MCF 10A (cell line): ENCODE measurements at regions not wholly inside any gene's neighbourhood (a gene's known extent, or its start where the extent isn't known, plus 50 kb on each side); places are given as distances from the start of the nearest gene placed in this dataset.

ENCODE experiments used
- BruUV-seq: library from RNA; stranded (reverse); fragments of 400-500 nt; replicated peaks from 2 replicates; lab custom pipeline; 2021; lab: Mats Ljungman, UMichigan
- CTCF ChIA-PET: fragments of 300-600 bp; sonication (Branson Sonifier 250); formaldehyde crosslinking; extraction: SDS; loops from one replicate; lab custom pipeline; 2021; ENCODE audit warnings: antibody characterized with exemption, inconsistent platforms; lab: Yijun Ruan, JAX
- POLR2A ChIA-PET: fragments of 300-600, 350-650 bp; sonication (Branson Sonifier 250); formaldehyde crosslinking; extraction: SDS; loops from one replicate; lab custom pipeline; 2020; ENCODE audit warnings: antibody characterized with exemption, inconsistent platforms; lab: Yijun Ruan, JAX
- DNase-seq: peaks from one replicate; pipeline ENCODE4 v3.0.0-alpha.2; 2018; ENCODE audit not compliant: unreplicated experiment
- H3K27ac Mint-ChIP-seq: one replicate; pipeline ENCODE4 v1.8.0; 2022; ENCODE audit warnings: mild to moderate bottlenecking, low read depth, mixed read lengths; ENCODE audit not compliant: unreplicated experiment
- H3K27me3 Mint-ChIP-seq: one replicate; pipeline ENCODE4 v1.8.0; 2022; ENCODE audit warnings: mixed read lengths; ENCODE audit not compliant: insufficient read depth, unreplicated experiment
- H3K36me3 Mint-ChIP-seq: one replicate; pipeline ENCODE4 v1.8.0; 2022; ENCODE audit warnings: mild to moderate bottlenecking, moderate library complexity, mixed read lengths; ENCODE audit not compliant: insufficient read depth, unreplicated experiment
- H3K4me1 Mint-ChIP-seq: one replicate; pipeline ENCODE4 v1.8.0; 2022; ENCODE audit warnings: mixed read lengths; ENCODE audit not compliant: insufficient read depth, unreplicated experiment
- H3K4me3 Mint-ChIP-seq: one replicate; pipeline ENCODE4 v1.8.0; 2022; ENCODE audit warnings: mild to moderate bottlenecking, moderate library complexity, mixed read lengths; ENCODE audit not compliant: unreplicated experiment
- H3K9me3 Mint-ChIP-seq: one replicate; pipeline ENCODE4 v1.8.0; 2022; ENCODE audit warnings: mixed read lengths; ENCODE audit not compliant: unreplicated experiment
- CTCF ChIP-seq: fragments of 200-600 bp; IDR thresholded peaks from one replicate; pipeline ENCODE4 v1.8.0; 2022; ENCODE audit warnings: antibody characterized with exemption, mild to moderate bottlenecking; ENCODE audit not compliant: unreplicated experiment
- intact Hi-C: fragments of 100-400 bp; cut with micrococcal nuclease; formaldehyde crosslinking; loops from 2 replicates; pipeline ENCODE4 v1.14.1; 2022

DNA sequence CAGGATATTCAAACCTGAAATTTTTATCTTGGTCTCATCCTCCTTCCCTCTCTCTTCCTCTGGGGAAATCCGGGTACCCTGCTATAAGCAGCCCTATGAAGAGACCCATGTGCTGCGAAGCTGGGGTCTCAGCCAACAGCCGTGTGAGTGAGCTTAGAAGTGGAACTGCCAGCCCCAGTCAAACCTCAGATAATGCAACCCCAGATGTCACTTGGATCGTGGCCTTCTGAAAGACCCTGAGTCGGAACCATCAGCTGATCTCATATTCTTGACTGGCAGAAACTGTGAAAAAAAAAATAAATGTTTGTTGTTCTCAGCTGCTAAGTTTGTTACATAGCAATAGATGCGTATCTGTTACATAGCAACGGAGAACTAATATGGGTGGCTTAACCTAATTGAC lies 198.1 kb upstream of the NPY2R start:
- no peaks in the 10 kb centered on the region for H3K27me3 Mint-ChIP-seq
- ChIA-PET POLR2A (interaction anchor here (0.6 kb wide), 1 partner anchor 10 kb away, joined by 3 read pairs; no protein-coding TSS in a partner anchor), CTCF (interaction anchor here (0.6 to 1.7 kb wide), 5 partner anchors 12 to 90 kb away, joined by 3 to 6 read pairs (median 4); no protein-coding TSS in a partner anchor)
- TF ChIP-seq CTCF, result no peak
- H3K36me3 Mint-ChIP-seq, result no peaks in the 10 kb centered on the region
- no TSS peak for BruUV-seq
- H3K27ac Mint-ChIP-seq, result no peak overlapping the region
- DNase-seq, result no peak
- peaks cover 6% of the 10 kb centered on the region for H3K9me3 Mint-ChIP-seq
- H3K4me1 Mint-ChIP-seq, result peaks cover 9% of the 10 kb centered on the region
- intact Hi-C loops, result no loop called here
- no peak overlapping the region for H3K4me3 Mint-ChIP-seq

DNA sequence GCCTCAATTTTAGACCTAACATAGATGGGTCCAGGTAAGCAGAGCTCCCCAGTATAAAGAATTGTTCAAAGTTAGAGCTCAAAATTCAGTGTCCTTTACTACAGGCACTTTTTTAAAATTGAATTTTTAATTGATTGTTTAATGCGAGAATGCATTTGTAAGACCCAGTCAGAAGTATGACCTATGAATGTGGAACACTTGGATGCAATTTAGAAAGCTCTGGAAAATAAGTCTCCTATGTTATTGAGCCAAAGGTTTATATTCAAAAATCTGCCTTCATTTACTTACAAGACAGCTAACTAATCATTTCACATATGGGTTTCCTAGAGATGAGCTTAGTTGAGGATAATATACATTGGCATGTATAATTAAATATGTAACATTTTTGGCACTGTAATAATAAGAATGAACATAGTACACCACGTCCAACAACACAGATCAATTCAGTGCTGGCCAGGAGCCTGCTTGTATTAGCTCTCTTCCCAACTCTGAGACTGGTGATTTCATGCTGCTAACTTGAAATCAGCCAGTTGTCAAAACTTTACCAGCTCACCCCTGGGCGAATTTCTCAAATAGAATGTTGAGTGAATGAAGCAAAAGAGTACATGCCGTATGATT lies 197.2 kb upstream of the NPY2R start:
- Mint-ChIP-seq H3K36me3 (no peaks in the 10 kb centered on the region), H3K4me3 (no peak overlapping the region), H3K4me1 (no peaks in the 10 kb centered on the region), H3K9me3 (peaks cover 6% of the 10 kb centered on the region), H3K27ac (no peak overlapping the region), H3K27me3 (no peaks in the 10 kb centered on the region)
- ChIA-PET CTCF (interaction anchor here (0.7 to 1.7 kb wide), 3 partner anchors 11 to 30 kb away, joined by 4 to 6 read pairs (median 5); no protein-coding TSS in a partner anchor), POLR2A (interaction anchor here (0.6 kb wide), 1 partner anchor 10 kb away, joined by 3 read pairs; no protein-coding TSS in a partner anchor)
- intact Hi-C loops, result no loop called here
- no peak for DNase-seq
- no TSS peak for BruUV-seq
- TF ChIP-seq CTCF, result no peak

- peaks cover 5% of the 10 kb centered on the region for H3K4me1 Mint-ChIP-seq
- no peaks in the 10 kb centered on the region for H3K36me3 Mint-ChIP-seq
- peaks cover 6% of the 10 kb centered on the region for H3K9me3 Mint-ChIP-seq
- ChIA-PET CTCF (interaction anchor here (0.8 kb wide), 1 partner anchor 29 kb away, joined by 3 read pairs; no protein-coding TSS in a partner anchor), POLR2A (interaction anchor here (0.6 to 0.7 kb wide), 2 partner anchors 80 to 1533 kb away, joined by 3 to 4 read pairs; no protein-coding TSS in a partner anchor)
- no peaks in the 10 kb centered on the region for H3K27me3 Mint-ChIP-seq
- DNase-seq, result no peak
- H3K4me3 Mint-ChIP-seq, result no peak overlapping the region
- TF ChIP-seq CTCF, result no peak
- BruUV-seq, result no TSS peak
- intact Hi-C loops, result no loop called here
- H3K27ac Mint-ChIP-seq, result no peak overlapping the region
These were observed 196.0 kb upstream of the NPY2R start for GRCh38 chr4:155012469-155012868.

DNA sequence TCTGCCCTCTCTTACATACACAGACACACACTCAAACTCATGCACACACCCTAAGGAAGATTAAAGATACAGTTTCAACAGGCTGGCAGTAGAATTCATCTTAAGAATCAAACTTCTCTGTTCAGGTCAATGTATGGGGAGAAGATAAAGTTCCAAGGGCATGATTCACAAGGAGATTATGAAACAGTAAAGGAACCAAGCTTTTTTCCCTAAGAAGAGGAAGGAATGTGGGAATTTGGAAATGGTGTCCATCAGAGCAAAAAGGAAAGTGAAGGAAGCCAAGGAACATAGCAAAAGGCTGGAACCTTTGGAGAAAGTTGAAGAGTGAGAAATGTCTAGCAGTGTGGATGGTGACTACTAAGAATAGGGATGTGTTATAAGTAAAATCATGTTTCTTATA lies 191.0 kb upstream of the NPY2R start:
- TF ChIP-seq CTCF, result no peak
- BruUV-seq, result no TSS peak
- peak; percentile 9 for DNase-seq
- H3K27me3 Mint-ChIP-seq, result no peaks in the 10 kb centered on the region
- peaks cover 8% of the 10 kb centered on the region for H3K9me3 Mint-ChIP-seq
- no peaks in the 10 kb centered on the region for H3K36me3 Mint-ChIP-seq
- peaks cover 7% of the 10 kb centered on the region for H3K4me1 Mint-ChIP-seq
- H3K4me3 Mint-ChIP-seq, result no peak overlapping the region
- no peak overlapping the region for H3K27ac Mint-ChIP-seq
- ChIA-PET CTCF (interaction anchor here (0.6 kb wide), 1 partner anchor 582 kb away, joined by 3 read pairs; no protein-coding TSS in a partner anchor), POLR2A (no interaction called here)
- intact Hi-C loops, result no loop called here
